ENCODE measurements at regions not wholly inside any gene's neighbourhood (a gene's known extent, or its start where the extent isn't known, plus 50 kb on each side); places are given as distances from the start of the nearest gene placed in this dataset.
"Not testable (repeated sequence)": the region's sequence is repeated elsewhere in the genome, so short reads cannot be mapped to it uniquely, and the experiment has no call there.

DNA sequence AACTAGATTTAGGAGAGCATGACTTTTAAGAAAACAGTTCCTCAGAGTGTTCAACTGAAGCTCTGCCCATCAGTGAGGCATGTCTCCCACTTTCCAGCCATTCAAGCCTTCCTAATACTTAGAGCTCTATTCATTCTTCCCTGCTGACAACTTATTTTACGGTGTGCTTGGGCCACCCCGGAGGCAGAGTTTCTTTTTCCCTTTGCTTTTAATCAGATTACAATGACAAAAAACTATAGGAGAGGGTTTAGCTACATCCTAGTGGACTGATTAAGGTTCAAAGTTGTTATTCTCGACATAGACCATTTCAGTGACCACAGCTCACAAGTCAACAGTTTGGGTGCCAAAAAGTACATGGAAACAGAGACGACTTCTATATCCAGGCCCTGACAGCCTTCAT, 167.8 kb upstream of the TRIB2 start:
- peaks cover 2% of the 10 kb centered on the region for H3K9me3 ChIP-seq (ENCODE audit: low read length)
- no peaks in the 10 kb centered on the region for H3K36me3 ChIP-seq (ENCODE audit: insufficient read depth, low read length)
- no peak overlapping the region for H3K4me3 ChIP-seq (ENCODE audit: low read length)
- H3K4me1 ChIP-seq (ENCODE audit: insufficient read depth, low read length) = peaks cover 5% of the 10 kb centered on the region
- no peak overlapping the region for H2AFZ ChIP-seq (ENCODE audit: low read depth, low read length)
- no peaks in the 10 kb centered on the region for H3K27me3 ChIP-seq (ENCODE audit: insufficient read depth, low read length)

DNA sequence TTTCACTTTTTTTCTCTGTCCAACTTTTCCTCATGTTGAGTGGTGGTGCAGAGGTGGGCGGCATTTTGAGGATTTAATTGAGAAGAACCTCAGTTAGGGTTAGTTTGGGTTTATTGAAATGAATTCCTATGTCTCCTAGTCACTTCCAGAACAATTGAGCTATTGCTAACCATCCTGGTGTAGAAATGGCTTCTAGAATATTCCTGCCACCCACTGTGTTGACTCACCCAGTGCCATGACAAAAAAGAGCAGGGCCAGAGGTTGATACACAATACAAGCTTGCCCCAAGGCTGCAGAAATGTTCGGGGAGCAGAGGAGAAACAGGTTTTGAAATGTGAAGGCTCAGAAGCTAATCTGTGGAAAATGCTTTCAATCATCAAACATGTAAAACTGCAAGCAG, 167.1 kb upstream of the TRIB2 start:
- Histone ChIP-seq H3K9me3 (ENCODE audit: low read length) (peaks cover 2% of the 10 kb centered on the region), H3K4me3 (ENCODE audit: low read length) (no peak overlapping the region), H3K4me1 (ENCODE audit: insufficient read depth, low read length) (peaks cover 12% of the 10 kb centered on the region)

DNA sequence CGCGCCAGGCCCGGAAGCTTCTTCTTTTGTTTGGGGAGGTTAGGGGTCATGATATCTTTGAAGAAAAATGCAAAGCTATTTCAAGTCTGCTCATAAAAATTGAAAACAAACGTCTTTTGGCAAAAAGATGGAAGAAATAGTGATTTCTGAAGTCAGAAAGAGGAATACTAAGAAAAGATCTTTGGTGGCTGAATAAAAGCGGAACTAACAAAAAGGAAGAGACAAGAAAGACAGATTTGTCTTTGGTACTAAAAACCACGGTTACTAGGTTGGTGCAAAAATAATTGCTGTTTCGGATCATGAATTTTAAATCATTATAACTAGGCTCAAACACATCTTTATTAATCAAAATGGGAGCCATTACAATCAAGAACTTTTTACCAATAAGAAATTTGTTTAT, 164.6 kb upstream of the TRIB2 start:
- Histone ChIP-seq H2AFZ (ENCODE audit: low read depth, low read length) (no peak overlapping the region), H3K27me3 (ENCODE audit: insufficient read depth, low read length) (no peaks in the 10 kb centered on the region), H3K36me3 (ENCODE audit: insufficient read depth, low read length) (no peaks in the 10 kb centered on the region), H3K9me3 (ENCODE audit: low read length) (peaks cover 2% of the 10 kb centered on the region), H3K4me3 (ENCODE audit: low read length) (no peak overlapping the region), H3K4me1 (ENCODE audit: insufficient read depth, low read length) (peaks cover 24% of the 10 kb centered on the region)

More for the DNA sequence above, 167.1 kb upstream of the TRIB2 start:
- no peaks in the 10 kb centered on the region for H3K36me3 ChIP-seq (ENCODE audit: insufficient read depth, low read length)
- no peaks in the 10 kb centered on the region for H3K27me3 ChIP-seq (ENCODE audit: insufficient read depth, low read length)
- H2AFZ ChIP-seq (ENCODE audit: low read depth, low read length) = no peak overlapping the region

DNA sequence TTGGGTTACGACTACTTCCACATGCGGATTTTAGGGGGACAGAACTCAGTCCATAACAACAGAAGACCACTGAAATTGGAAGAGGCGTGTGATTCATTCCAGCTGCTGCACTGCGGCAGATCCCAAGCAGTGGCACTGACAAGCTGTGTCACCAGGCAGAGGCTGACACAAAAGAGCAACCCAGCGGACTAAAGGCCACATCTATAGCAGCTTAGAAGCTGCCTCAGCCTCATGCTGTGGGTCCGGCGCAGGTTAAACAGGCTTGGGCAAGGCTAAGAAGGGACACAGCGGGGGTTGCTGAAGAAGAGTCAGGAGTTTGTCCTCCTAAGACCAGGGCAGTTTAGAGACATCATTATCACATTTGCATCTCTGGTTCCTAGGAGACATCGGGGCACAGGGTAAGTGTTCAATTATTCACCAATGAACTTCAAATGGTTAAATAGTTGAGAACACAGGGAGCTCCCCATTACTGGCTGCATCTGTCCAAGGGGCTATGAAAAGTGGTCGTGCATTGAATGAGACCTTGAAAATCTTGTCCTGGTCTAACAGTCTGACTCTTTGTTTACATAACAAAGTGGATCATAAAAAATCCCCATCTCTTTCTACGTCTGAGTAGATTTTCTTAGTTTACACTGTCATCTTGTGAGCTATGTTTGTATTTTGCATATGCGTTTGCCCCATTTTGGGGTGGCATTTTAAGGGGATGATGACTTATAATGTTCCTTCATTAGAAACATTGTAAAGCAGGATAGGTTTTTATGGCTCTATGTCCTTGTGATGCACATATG, 162.3 kb upstream of the TRIB2 start:
- H3K27me3 ChIP-seq (ENCODE audit: insufficient read depth, low read length) = no peaks in the 10 kb centered on the region
- H3K9me3 ChIP-seq (ENCODE audit: low read length) = peaks cover 2% of the 10 kb centered on the region
- H3K4me1 ChIP-seq (ENCODE audit: insufficient read depth, low read length) = peaks cover 24% of the 10 kb centered on the region
- no peaks in the 10 kb centered on the region for H3K36me3 ChIP-seq (ENCODE audit: insufficient read depth, low read length)
- H3K4me3 ChIP-seq (ENCODE audit: low read length) = no peak overlapping the region
- no peak overlapping the region for H2AFZ ChIP-seq (ENCODE audit: low read depth, low read length)

DNA sequence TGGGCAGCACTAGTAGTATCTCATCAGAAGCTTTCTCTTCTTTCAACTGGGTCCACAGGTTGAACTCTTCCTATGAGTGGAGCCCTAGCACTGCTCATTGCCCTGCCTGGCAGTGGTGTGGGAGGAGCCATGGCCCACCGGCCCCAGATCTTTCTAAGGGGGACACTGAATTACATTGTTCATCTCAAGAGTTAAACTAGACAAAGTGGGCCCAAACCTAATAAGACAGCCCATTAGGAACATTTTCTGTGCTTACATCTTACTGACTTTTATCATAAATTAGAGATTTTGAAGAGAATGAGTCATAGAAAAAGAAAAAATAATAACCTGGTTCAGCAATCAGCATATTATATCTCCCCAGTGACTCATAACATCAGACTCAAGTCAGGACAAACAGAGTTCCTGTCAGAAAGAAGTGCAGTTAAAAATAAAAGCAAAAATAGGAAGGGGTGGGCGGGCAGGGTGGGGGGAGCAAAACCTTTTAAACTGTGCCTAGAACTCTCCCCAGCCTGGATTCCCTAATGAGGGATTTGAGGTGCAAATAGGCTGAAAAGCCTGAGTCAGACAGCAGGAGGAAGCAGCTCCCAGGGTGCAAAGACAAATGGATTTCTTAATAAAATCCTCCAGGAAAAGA, 161.6 kb upstream of the TRIB2 start:
- Histone ChIP-seq H3K9me3 (ENCODE audit: low read length) (peaks cover 2% of the 10 kb centered on the region), H3K4me1 (ENCODE audit: insufficient read depth, low read length) (peaks cover 24% of the 10 kb centered on the region), H3K27me3 (ENCODE audit: insufficient read depth, low read length) (no peaks in the 10 kb centered on the region), H2AFZ (ENCODE audit: low read depth, low read length) (no peak overlapping the region), H3K36me3 (ENCODE audit: insufficient read depth, low read length) (no peaks in the 10 kb centered on the region), H3K4me3 (ENCODE audit: low read length) (no peak overlapping the region)

DNA sequence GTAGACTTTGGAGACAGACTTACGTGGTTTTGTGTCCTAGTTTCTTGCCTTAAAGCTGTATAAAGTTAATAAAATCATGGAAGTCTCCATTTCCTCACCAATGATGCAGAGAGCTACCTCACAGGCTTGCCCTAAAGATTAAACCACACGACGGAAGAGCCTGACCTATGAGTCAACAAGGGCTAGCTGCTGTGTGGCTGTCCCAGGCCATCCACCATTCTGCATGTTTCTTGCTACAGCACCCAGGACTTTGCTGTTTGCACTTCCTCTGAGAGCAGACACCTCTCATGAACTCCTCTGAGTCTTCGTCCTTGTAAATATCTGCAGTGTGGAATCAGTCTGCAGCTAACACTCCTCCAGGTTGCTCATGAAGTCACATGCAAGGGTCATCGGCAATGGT, 160.0 kb upstream of the TRIB2 start:
- no peaks in the 10 kb centered on the region for H3K9me3 ChIP-seq (ENCODE audit: low read length)
- no peak overlapping the region for H2AFZ ChIP-seq (ENCODE audit: low read depth, low read length)
- no peaks in the 10 kb centered on the region for H3K36me3 ChIP-seq (ENCODE audit: insufficient read depth, low read length)
- H3K4me1 ChIP-seq (ENCODE audit: insufficient read depth, low read length) = peaks cover 24% of the 10 kb centered on the region
- H3K4me3 ChIP-seq (ENCODE audit: low read length) = no peak overlapping the region
- no peaks in the 10 kb centered on the region for H3K27me3 ChIP-seq (ENCODE audit: insufficient read depth, low read length)

DNA sequence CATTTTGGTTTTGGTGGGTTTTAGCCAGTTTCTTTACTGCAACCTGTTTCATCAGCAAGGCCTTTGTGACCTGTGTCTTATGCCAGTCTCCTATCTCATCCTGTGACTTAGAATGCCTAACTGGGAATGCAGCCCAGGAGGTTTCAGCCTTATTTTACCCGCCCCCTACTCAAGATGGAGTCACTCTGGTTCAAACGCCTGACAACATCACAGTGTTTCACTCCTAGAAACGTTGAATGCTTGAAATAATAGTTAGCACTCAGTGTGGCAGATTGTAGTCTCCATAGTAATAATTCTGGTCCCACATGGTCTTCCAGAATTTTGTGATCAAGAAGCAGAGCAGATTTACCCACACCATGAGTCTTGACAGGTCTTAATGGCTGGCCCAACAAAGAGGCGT, 159.0 kb upstream of the TRIB2 start:
- H3K9me3 ChIP-seq (ENCODE audit: low read length) = no peaks in the 10 kb centered on the region
- H2AFZ ChIP-seq (ENCODE audit: low read depth, low read length) = no peak overlapping the region
- no peaks in the 10 kb centered on the region for H3K27me3 ChIP-seq (ENCODE audit: insufficient read depth, low read length)

DNA sequence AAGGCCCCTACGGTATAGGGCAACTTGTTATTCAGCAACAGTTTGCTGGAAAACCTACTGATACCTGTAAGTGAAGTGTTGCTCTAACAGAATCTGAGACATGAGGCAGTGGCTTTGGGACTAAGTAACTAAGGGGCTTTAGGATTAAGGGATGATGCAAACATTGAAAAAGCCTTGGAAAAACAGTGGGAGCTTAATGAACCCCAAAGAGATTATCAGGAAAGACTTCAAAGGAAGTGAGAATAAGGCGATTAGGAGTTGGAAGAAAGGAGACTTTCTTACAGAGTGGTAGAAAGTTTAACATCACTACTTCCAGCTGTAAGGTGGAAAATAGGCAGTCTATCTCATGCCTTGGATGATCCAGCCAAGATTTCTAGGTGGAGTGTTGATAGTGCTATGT, 158.2 kb upstream of the TRIB2 start:
- Histone ChIP-seq H3K4me1 (ENCODE audit: insufficient read depth, low read length) (peaks cover 23% of the 10 kb centered on the region), H3K4me3 (ENCODE audit: low read length) (no peak overlapping the region), H3K27me3 (ENCODE audit: insufficient read depth, low read length) (no peaks in the 10 kb centered on the region), H3K9me3 (ENCODE audit: low read length) (no peaks in the 10 kb centered on the region), H2AFZ (ENCODE audit: low read depth, low read length) (no peak overlapping the region), H3K36me3 (ENCODE audit: insufficient read depth, low read length) (no peaks in the 10 kb centered on the region)

More for the DNA sequence above, 159.0 kb upstream of the TRIB2 start:
- Histone ChIP-seq H3K4me3 (ENCODE audit: low read length) (no peak overlapping the region), H3K36me3 (ENCODE audit: insufficient read depth, low read length) (no peaks in the 10 kb centered on the region), H3K4me1 (ENCODE audit: insufficient read depth, low read length) (peaks cover 24% of the 10 kb centered on the region)

DNA sequence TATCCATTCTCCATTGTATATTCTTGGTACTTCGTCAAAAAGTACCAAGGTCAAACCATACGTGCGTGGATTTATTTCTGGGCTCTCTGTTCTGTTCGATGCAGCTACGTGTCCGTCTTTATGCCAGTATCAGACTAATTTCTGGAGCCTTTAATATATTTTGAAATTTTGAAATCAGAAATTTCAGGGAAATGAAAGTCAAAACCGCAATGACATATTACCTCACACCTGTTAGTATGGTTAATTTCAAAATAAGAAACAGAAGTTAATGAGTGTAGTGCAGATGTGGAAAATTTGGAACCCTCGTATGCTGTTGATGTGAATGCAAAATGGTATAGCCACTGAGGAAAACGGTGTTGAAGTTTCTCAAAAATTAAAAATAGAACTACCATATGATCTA, 156.1 kb upstream of the TRIB2 start:
- Histone ChIP-seq H3K9me3 (ENCODE audit: low read length) (no peaks in the 10 kb centered on the region), H3K4me3 (ENCODE audit: low read length) (no peak overlapping the region), H3K27me3 (ENCODE audit: insufficient read depth, low read length) (no peaks in the 10 kb centered on the region), H3K4me1 (ENCODE audit: insufficient read depth, low read length) (peaks cover 13% of the 10 kb centered on the region), H3K36me3 (ENCODE audit: insufficient read depth, low read length) (no peaks in the 10 kb centered on the region), H2AFZ (ENCODE audit: low read depth, low read length) (no peak overlapping the region)

DNA sequence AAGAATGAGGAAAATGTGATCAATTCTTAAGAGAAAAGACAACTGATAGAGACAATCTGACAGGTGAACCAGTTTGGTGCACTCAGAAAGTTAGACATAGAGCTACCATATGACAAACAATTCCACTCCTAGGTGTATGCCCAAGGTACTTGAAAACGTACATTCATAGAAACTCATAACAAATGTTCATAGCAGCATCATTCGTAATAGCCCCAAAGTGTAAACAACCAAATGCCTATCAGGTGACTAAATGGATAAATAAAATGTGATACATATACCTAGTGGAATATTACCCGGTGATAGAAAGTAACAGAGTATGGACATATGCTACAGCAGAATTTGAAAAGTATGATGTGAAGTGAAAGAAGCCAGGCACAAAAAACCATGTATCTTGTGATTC, 149.3 kb upstream of the TRIB2 start:
- Histone ChIP-seq H3K4me1 (ENCODE audit: insufficient read depth, low read length) (peaks cover 11% of the 10 kb centered on the region), H3K27me3 (ENCODE audit: insufficient read depth, low read length) (no peaks in the 10 kb centered on the region), H3K4me3 (ENCODE audit: low read length) (no peak overlapping the region), H2AFZ (ENCODE audit: low read depth, low read length) (no peak overlapping the region), H3K9me3 (ENCODE audit: low read length) (no peaks in the 10 kb centered on the region), H3K36me3 (ENCODE audit: insufficient read depth, low read length) (no peaks in the 10 kb centered on the region)

DNA sequence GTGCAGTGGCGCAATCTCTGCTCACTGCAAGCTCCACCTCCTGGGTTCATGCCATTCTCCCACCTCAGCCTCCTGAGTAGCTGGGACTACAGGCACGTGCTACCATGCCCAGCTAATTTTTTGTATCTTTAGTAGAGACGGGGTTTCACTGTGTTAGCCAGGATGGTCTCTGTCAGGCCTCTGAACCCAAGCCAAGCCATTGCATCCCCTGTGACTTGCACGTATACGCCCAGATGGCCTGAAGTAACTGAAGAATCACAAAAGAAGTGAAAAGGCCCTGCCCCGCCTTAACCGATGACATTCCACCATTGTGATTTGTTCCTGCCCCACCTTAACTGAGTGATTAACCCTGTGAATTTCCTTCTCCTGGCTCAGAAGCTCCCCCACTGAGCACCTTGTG, 147.2 kb upstream of the TRIB2 start:
- not testable (repeated sequence) for H2AFZ ChIP-seq (ENCODE audit: low read depth, low read length); H3K4me1 ChIP-seq (ENCODE audit: insufficient read depth, low read length); H3K4me3 ChIP-seq (ENCODE audit: low read length); H3K9me3 ChIP-seq (ENCODE audit: low read length); H3K27me3 ChIP-seq (ENCODE audit: insufficient read depth, low read length); H3K36me3 ChIP-seq (ENCODE audit: insufficient read depth, low read length)

DNA sequence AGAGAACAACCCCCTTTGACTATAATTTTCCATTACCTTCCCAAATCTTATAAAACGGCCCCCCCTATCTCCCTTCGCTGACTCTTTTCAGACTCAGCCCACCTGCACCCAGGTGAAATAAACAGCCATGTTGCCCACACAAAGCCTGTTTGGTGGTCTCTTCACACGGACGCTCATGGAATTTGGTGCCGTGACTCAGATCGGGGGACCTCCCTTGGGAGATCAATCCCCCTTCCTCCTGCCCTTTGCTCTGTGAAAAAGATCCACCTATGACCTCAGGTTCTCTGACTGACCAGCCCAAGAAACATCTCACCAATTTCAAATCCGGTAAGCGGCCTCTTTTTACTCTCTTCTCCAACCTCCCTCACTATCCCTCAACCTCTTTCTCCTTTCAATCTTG, 146.8 kb upstream of the TRIB2 start:
- H3K36me3 ChIP-seq (ENCODE audit: insufficient read depth, low read length); H3K9me3 ChIP-seq (ENCODE audit: low read length); H3K4me3 ChIP-seq (ENCODE audit: low read length); H2AFZ ChIP-seq (ENCODE audit: low read depth, low read length); H3K27me3 ChIP-seq (ENCODE audit: insufficient read depth, low read length); H3K4me1 ChIP-seq (ENCODE audit: insufficient read depth, low read length): not testable (repeated sequence)

DNA sequence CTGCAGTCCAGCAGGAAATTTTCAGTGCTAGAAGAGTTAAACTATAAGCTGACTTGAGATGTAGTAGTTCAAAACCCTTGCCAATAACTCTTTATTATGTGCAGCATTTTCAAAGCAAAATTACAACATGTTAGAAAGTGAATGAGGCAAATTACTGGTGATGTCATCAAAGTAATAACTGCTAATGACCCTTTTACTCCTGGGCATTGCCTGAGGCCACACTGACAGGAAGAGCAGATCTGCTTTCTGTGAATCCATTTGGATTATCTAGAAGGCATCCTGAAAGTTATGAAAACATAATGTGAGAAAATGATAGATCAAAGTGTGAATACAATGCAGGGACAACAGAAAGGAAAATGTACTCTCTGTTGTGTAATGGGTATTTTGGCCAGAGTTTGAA, 139.6 kb upstream of the TRIB2 start:
- Histone ChIP-seq H3K4me1 (ENCODE audit: insufficient read depth, low read length) (peaks cover 8% of the 10 kb centered on the region), H3K27me3 (ENCODE audit: insufficient read depth, low read length) (no peaks in the 10 kb centered on the region), H3K36me3 (ENCODE audit: insufficient read depth, low read length) (no peaks in the 10 kb centered on the region), H3K9me3 (ENCODE audit: low read length) (no peaks in the 10 kb centered on the region), H2AFZ (ENCODE audit: low read depth, low read length) (no peak overlapping the region), H3K4me3 (ENCODE audit: low read length) (no peak overlapping the region)
